GM18498 (cell line): ENCODE measurements at regions not wholly inside any gene's neighbourhood (a gene's known extent, or its start where the extent isn't known, plus 50 kb on each side); places are given as distances from the start of the nearest gene placed in this dataset.
"Not testable (repeated sequence)": the region's sequence is repeated elsewhere in the genome, so short reads cannot be mapped to it uniquely, and the experiment has no call there.

Source experiments
- ATAC-seq: cut with Tn5 transposase; IDR thresholded peaks from one replicate; pipeline ENCODE4 v1.9.1; 2021; ENCODE audit warnings: mild to moderate bottlenecking, moderate library complexity; ENCODE audit not compliant: unreplicated experiment

GRCh38 chr2:81078102-81078501 lies 773.5 kb upstream of the LRRTM1 start:
- ATAC-seq = no peak

DNA sequence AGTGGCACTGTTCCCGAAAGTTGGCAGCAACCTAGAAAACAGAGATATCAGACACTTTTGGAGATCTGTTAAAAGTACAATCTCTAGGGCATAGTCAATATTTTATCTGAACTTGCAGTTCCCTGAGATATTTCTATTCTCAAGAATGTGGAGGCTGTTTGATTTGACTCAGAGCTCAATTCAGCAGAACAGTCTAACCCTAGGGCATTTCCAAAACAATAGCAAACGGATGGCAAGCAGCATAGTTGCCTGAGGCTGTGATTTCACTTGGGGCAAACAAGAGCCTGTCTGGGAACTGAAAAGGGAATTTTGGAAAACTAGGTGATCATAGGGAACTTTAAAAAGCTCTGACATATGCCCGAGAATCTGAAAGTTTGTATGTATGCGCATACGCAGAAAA lies 772.8 kb upstream of the LRRTM1 start:
- no peak for ATAC-seq

- no peak for ATAC-seq
Measured at GRCh38 chr2:81073412-81073811, 768.9 kb upstream of the LRRTM1 start.

GRCh38 chr2:81068144-81068543 lies 763.6 kb upstream of the LRRTM1 start:
- no peak for ATAC-seq

DNA sequence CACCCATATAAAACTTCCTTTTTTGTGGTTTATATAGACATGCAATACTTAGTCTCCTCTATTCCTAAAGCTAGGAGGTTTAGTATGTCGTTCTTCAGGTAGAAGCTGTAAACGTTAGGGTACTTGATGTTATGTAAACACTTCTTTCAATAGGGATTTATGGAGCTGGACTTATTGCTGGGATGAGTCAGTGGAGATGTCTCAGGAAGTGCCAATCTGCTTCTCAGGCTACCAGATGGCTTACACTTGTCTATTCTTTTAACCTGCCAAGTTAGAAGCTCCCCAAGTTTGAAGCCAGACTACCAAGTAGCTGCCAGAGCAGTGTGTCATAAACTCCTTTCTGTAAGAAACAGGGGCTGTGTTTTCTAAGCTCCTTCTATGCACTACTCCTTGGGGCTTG lies 756.5 kb upstream of the LRRTM1 start:
- ATAC-seq = no peak

GRCh38 chr2:81050580-81051095 lies 746.1 kb upstream of the LRRTM1 start:
- ATAC-seq = no peak

GRCh38 chr2:81043681-81044080 lies 739.1 kb upstream of the LRRTM1 start:
- no peak for ATAC-seq

GRCh38 chr2:81007104-81007503 lies 702.6 kb upstream of the LRRTM1 start:
- no peak for ATAC-seq

- no peak for ATAC-seq
Measured at GRCh38 chr2:81002906-81003305, 698.4 kb upstream of the LRRTM1 start.

DNA sequence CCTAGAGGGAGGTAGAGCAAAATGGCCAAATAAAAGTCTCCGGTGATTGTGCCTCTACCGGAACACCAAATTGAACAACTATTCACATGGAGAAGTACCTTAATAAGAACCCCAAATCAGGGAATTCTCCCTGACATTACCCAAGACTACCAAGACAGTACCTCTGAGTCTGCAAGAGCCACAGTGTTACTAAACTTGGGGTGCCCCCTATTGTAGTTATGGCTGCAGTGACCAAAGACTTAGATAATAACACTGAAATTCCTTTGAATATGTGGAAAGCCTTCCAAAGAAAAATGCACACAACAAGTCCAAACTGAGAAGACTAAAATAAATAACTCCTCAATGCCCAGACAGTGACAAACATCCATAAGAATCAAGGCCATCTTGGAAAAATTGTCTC lies 682.9 kb upstream of the LRRTM1 start:
- ATAC-seq = no peak

DNA sequence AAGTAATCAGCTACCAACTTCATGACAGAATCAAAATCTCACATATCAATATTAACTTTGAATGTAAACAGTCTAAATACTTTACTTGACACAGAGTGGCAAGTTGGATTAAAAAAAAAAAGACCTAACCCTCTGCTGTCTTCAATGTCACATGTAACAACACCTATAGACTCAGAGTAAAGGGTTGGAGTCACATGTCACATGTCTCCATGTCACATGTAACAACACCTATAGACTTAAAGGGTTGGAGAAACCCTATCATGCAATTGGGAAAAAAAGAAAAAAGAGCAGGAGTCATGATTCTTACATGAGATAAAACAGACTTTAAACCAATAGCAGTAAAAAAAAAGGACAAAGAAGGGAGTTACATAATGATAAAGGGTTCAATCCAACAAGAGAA lies 665.3 kb upstream of the LRRTM1 start:
- no peak for ATAC-seq

- no peak for ATAC-seq
Measured at GRCh38 chr2:80968450-80968849, 663.9 kb upstream of the LRRTM1 start.

- ATAC-seq = no peak
Measured at GRCh38 chr2:80947601-80948130, 643.1 kb upstream of the LRRTM1 start.

- no peak for ATAC-seq
Measured at GRCh38 chr2:80943487-80943886, 638.9 kb upstream of the LRRTM1 start.

GRCh38 chr2:80942766-80943165 lies 638.2 kb upstream of the LRRTM1 start:
- ATAC-seq = no peak

DNA sequence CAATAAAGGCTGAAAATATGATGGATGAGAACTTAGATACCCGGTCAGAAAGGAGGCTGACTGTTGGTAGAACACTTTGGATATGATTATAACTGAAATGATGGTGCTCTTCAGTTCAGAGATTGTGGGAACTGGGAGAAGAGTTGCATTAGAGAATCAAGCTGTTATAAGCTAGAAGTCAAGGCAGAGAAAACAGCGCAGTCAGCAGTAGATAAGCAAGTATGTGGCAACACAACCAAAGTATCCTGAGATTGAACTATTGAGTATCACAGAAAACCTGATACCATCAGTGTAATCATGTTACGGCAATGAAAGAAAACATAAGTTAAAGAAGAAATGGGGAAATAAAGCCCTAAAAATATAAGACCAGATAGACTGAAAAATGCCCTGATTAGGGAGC lies 633.9 kb upstream of the LRRTM1 start:
- no peak for ATAC-seq

GRCh38 chr2:80931820-80932219 lies 627.3 kb upstream of the LRRTM1 start:
- ATAC-seq = not testable (repeated sequence)

GRCh38 chr2:80930777-80931176 lies 626.2 kb upstream of the LRRTM1 start:
- ATAC-seq = no peak

- no peak for ATAC-seq
Measured at GRCh38 chr2:80926168-80926567, 621.6 kb upstream of the LRRTM1 start.

- no peak for ATAC-seq
Measured at GRCh38 chr2:80896576-80896975, 592.0 kb upstream of the LRRTM1 start.

- no peak for ATAC-seq
Measured at GRCh38 chr2:80894486-80894885, 589.9 kb upstream of the LRRTM1 start.

- no peak for ATAC-seq
Measured at GRCh38 chr2:80893711-80894110, 589.2 kb upstream of the LRRTM1 start.

DNA sequence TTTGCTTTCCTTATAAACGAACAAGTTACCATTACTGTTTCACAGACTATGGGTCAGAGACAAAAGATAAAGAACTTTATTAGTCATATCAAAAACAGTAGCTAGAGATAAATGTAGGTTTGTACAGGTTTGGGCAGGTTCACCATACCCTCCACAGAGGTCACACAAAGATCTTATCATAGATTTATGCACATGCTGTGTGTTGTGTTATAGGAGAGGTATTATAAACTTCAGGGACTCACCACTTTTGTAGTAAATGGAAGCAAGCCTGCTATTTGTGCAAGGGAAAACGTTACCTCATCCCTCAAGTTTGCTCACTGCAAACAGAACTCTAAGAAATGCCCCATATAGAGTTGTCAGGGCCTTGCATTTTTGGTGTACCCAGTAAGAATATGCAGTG lies 584.5 kb upstream of the LRRTM1 start:
- no peak for ATAC-seq
